Adipocyte (in vitro differentiated cells): ENCODE measurements at regions not wholly inside any gene's neighbourhood (a gene's known extent, or its start where the extent isn't known, plus 50 kb on each side); places are given as distances from the start of the nearest gene placed in this dataset.
"Not testable (repeated sequence)": the region's sequence is repeated elsewhere in the genome, so short reads cannot be mapped to it uniquely, and the experiment has no call there.

Experiments
- DNase-seq: peaks from one replicate; pipeline ENCODE4 v3.0.0-alpha.2; 2015; ENCODE audit warnings: low read depth
- H3K27me3 ChIP-seq: replicated peaks from 2 replicates; pipeline ENCODE4 v1.7.0; 2013; ENCODE audit warnings: mild to moderate bottlenecking, low read length, moderate library complexity; ENCODE audit not compliant: control insufficient read depth, insufficient read depth
- H3K36me3 ChIP-seq: 2 replicates; pipeline ENCODE4 v1.7.0; 2013; ENCODE audit warnings: low read length, mild to moderate bottlenecking, moderate library complexity; ENCODE audit not compliant: control insufficient read depth, insufficient read depth, severe bottlenecking
- H3K4me1 ChIP-seq: 2 replicates; pipeline ENCODE4 v1.7.0; 2013; ENCODE audit warnings: mild to moderate bottlenecking, low read length, moderate library complexity; ENCODE audit not compliant: control insufficient read depth, insufficient read depth
- H3K4me3 ChIP-seq: 2 replicates; pipeline ENCODE4 v1.7.0; 2013; ENCODE audit warnings: mild to moderate bottlenecking, low read length, moderate library complexity
- H3K9ac ChIP-seq: 2 replicates; pipeline ENCODE4 v1.7.0; 2013; ENCODE audit warnings: mild to moderate bottlenecking, low read length, moderate library complexity
- H3K9me3 ChIP-seq: 2 replicates; pipeline ENCODE4 v1.7.0; 2013; ENCODE audit warnings: mild to moderate bottlenecking, low read length, moderate library complexity; ENCODE audit not compliant: control insufficient read depth

- H3K36me3 ChIP-seq: no peaks in the 10 kb centered on the region
- no peak overlapping the region for H3K9ac ChIP-seq
- no peaks in the 10 kb centered on the region for H3K4me1 ChIP-seq
- no peak for DNase-seq
- H3K27me3 ChIP-seq: peaks cover 21% of the 10 kb centered on the region
- H3K4me3 ChIP-seq: no peak overlapping the region
- no peaks in the 10 kb centered on the region for H3K9me3 ChIP-seq
Observed at GRCh38 chr2:216757532-216757931, 62.2 kb upstream of the IGFBP5 start.

GRCh38 chr2:216756435-216756834 is 61.1 kb upstream of the IGFBP5 start:
- Histone ChIP-seq H3K9me3 (no peaks in the 10 kb centered on the region), H3K9ac (no peak overlapping the region), H3K4me1 (no peaks in the 10 kb centered on the region), H3K4me3 (no peak overlapping the region), H3K27me3 (peaks cover 23% of the 10 kb centered on the region), H3K36me3 (no peaks in the 10 kb centered on the region)
- DNase-seq: no peak

GRCh38 chr2:216754812-216755211 is 59.5 kb upstream of the IGFBP5 start:
- Histone ChIP-seq H3K4me3 (no peak overlapping the region), H3K9me3 (no peaks in the 10 kb centered on the region), H3K4me1 (no peaks in the 10 kb centered on the region), H3K9ac (no peak overlapping the region), H3K27me3 (peaks cover 23% of the 10 kb centered on the region), H3K36me3 (no peaks in the 10 kb centered on the region)
- no peak for DNase-seq

GRCh38 chr2:216754336-216754735 is 59.0 kb upstream of the IGFBP5 start:
- Histone ChIP-seq H3K27me3 (peaks cover 23% of the 10 kb centered on the region), H3K4me3 (no peak overlapping the region), H3K4me1 (no peaks in the 10 kb centered on the region), H3K9me3 (no peaks in the 10 kb centered on the region), H3K9ac (no peak overlapping the region), H3K36me3 (no peaks in the 10 kb centered on the region)
- no peak for DNase-seq

- Histone ChIP-seq H3K9ac (no peak overlapping the region), H3K9me3 (no peaks in the 10 kb centered on the region), H3K4me3 (no peak overlapping the region), H3K36me3 (no peaks in the 10 kb centered on the region), H3K27me3 (peaks cover 23% of the 10 kb centered on the region), H3K4me1 (no peaks in the 10 kb centered on the region)
- DNase-seq: no peak
Observed at GRCh38 chr2:216752855-216753505, 57.6 kb upstream of the IGFBP5 start.

GRCh38 chr2:216750750-216751149 is 55.4 kb upstream of the IGFBP5 start:
- not testable (repeated sequence) for DNase-seq, H3K4me1 ChIP-seq, H3K4me3 ChIP-seq, H3K36me3 ChIP-seq, H3K9ac ChIP-seq, H3K9me3 ChIP-seq
- H3K27me3 ChIP-seq: peaks cover 18% of the 10 kb centered on the region

GRCh38 chr2:216746268-216746667 is 50.9 kb upstream of the IGFBP5 start:
- peaks cover 20% of the 10 kb centered on the region for H3K4me1 ChIP-seq
- not testable (repeated sequence) for H3K9ac ChIP-seq, DNase-seq, H3K9me3 ChIP-seq, H3K36me3 ChIP-seq, H3K27me3 ChIP-seq, H3K4me3 ChIP-seq

GRCh38 chr2:216745453-216745852 is 50.1 kb upstream of the IGFBP5 start:
- no peak overlapping the region for H3K4me3 ChIP-seq
- H3K27me3 ChIP-seq: no peaks in the 10 kb centered on the region
- no peaks in the 10 kb centered on the region for H3K9me3 ChIP-seq
- no peak overlapping the region for H3K9ac ChIP-seq
- H3K36me3 ChIP-seq: no peaks in the 10 kb centered on the region
- peaks cover 28% of the 10 kb centered on the region for H3K4me1 ChIP-seq
- DNase-seq: no peak
